Smooth muscle cell of the brain vasculature (primary cell): ENCODE measurements at regions not wholly inside any gene's neighbourhood (a gene's known extent, or its start where the extent isn't known, plus 50 kb on each side); places are given as distances from the start of the nearest gene placed in this dataset.

Experiments
- DNase-seq: peaks from one replicate; pipeline ENCODE4 v3.0.0-alpha.2; 2012; ENCODE audit warnings: low read depth, low spot score

DNA sequence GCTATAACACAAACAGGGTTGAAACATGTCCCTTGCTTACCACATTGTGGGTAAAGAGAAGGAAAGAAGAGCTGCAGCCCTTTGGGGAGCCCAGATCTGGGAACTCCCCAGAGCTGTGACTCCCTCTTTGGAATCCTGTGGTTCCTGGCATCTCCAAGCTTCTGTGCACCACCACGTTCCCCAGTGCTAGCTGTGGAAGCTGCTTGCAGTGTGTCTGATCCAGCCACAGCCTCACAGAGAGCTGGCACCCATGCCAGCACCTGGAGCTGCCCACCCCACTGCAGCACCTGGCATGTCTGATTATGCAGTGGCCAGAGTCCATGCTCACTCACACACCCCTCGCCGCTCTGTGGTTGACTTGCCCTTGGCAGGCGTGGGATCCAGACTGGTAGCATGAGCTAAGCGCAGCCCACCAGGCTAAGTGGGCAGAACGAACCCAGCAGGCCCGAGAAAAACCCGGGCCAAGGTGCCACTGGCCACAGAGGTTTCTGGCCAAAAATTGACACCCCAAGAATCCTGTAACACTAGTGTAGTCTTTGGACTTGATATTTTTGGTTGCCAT, 252.6 kb upstream of the KCNJ16 start:
- no peak for DNase-seq

DNA sequence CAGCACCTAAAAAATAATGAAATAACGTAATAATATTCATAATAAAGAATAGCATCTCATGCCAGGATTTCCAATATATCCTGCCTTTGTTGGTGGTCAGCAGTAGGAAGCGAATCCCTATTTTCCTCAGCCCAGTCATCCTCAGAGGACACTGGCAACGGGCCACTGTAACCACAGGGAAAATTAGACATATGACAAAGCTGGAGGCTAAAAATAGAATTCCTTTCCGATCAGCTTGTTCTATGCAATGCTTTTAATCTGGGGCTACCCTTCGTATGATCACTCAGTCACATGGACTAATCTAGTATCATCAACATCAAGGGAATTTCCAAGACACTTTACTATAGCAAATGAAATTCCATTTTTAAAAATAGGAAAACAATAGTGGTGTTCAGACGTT, 246.9 kb upstream of the KCNJ16 start:
- DNase-seq = peak; percentile 12

DNA sequence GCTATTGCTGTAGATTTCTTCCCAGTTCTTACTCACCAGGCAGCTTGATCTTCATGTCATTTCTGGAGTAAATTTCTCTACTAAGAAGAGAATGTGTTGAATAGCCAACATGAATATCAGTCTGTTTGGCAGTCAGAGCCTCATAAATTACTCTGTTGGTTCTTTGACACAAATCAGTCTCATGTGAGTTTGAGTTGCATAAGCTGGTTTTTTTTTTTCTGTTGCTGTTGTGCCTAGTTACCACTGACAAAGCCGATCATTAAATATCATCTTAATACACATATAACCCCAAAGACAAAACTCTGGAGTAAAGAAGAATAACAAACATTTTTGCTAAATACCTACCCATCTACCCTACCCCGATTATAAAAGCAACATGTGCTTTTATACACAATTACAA, 240.5 kb upstream of the KCNJ16 start:
- DNase-seq = no peak

DNA sequence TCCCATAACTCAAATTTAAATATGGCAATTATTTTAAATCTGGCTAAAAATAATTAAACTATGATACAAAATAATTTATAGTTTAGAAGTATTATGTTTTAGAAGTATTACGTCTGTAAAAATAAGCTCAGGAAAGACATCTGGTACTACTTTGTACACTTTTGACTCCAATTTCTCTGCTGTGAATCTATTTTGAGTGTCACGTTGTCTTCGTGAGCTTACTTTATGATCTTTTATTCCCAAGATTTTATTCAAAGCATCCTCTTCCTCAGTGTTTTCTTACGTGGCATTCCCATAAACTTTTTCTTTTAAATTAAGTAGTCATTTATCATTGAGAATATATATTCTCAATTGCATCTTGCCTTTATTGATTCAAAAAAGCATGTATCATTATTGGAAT, 223.3 kb upstream of the KCNJ16 start:
- DNase-seq = no peak

DNA sequence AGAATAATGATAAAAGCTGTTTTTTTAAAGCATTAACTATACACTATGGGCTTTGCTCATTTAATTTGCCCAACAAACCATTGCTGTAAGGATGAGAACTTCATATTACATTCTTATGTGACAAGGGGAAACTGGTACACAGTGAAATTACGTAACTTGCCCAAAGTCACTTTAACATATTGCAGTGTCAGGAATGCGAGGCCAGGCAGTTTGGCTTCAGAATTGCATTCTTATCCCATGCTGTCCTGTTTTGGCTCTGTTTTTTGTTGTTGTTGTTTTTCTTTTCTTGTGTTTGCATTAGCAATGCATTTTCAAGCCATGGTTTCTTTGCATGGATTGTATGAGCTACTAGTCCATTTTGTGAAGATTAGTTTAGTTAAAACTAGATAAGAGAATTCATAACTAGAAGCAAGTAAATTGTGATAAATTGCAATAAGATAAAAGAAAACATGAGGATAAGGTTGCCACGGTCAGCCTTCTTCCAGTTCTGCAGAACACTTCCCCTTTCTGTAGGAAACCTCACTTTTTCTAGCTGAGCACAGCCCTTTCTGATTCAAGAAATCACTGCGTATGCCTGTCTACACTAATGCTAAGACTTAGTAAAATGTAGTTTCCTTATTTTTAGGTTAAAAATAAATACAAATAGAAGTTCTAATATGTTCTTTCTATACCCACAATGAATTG, 221.3 kb upstream of the KCNJ16 start:
- no peak for DNase-seq

DNA sequence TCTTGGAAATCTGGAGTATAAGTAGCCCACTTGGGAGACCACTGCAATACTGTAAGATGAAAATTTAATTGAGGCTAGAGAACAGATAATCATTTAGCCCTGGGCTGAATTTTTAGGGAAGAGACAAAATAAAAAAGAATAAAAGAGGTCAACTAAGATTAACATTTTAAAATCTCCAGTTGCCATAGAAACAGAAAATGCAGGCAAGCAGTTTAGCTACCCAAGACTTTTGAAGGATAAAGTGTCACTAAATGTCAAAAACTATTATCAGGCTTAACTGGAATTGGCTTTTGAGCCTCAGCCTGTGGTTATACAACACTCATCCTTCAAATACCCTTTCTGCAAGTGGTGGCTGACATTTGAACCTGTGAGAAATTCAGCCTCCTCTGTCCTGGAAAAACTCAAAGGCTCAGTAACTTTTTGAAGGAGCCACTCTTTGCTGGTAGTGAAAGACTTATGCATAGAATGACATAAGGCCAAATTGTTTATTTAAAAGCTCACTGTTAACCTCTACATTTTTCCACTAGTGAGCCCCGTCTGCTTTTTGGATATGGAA, 220.7 kb upstream of the KCNJ16 start:
- no peak for DNase-seq

DNA sequence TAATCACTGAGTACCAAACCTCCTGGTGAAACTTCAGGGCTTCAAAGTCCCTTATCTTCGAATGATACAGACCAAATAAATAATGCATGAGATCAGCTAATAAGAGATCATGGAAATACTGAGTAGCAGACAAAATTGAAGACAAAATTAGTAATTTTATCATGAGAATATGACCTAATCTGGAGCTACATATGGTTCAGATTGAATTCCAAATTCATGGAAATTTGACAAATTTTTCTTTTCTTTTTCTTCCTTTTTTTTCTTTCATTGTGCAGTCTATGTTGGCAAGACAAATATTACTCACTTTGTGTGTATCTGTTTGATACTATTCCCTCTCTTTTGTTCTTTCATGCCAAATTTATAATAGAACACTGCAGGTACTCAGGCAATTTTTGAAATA, 218.1 kb upstream of the KCNJ16 start:
- DNase-seq = no peak

GRCh38 chr17:69857412-69857835, 217.6 kb upstream of the KCNJ16 start:
- DNase-seq = no peak

DNA sequence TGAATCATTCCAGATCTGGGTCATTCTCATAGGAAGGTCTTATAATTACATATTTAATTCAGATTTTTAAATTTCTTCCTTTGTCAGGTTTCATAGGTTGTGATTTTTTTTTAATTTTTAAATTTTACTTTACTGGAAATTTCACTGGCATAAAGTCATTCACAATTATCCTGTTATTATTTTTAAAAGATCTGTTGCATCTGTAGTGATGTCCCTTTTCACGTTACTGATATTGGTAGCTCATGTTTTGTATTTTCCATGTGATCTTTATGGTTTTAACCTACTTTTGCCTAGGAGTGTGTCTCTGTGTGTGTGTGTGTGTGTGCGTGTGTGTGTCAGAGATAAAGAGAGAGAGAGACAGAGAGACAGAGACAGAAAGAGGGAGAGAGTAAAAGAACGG, 216.6 kb upstream of the KCNJ16 start:
- DNase-seq = no peak

DNA sequence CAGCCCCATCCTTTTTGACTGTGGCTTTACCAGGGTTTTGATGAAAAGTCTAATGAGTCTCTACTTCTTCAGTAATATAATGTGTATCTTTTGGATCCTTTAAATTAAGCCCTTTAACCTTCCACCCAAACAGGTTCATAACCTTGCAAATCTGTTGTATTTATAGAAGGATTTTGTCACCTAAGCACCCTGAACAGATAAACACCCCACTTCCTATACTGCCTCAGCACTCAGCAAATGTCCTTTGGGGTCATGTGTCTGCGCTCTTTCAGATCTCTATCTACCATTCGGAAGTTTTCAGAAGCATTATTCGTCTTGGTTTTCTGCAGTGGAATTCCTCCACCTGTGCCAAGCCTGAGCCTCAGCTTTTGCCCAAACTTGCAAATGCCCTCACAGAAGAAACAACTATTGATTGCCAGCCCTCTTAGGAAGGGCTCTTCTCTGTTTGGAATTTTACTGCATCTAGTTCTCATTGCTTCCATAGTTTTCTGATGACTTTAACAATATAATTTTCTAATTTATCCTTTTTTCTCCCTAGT, 214.8 kb upstream of the KCNJ16 start:
- no peak for DNase-seq

- no peak for DNase-seq
Measured at GRCh38 chr17:69864462-69864861, 210.6 kb upstream of the KCNJ16 start.

DNA sequence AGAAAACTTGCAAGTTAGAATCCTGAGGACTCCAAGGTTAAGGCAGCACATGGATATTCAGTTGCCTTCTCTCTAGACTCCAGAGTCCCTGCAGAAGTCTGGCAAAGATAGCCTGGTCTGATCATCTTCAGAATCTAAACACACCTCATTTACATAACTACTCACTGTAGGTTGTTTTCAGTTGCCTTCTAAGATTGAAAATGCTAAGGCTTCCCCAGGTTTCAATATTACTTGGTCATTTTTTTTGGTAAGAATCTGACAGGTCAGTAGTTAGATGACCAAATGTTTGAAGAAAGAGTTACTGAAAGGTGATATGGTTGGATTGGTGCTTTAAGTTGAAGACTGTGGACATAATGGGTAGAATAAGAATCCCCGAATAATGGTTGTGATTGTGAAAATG, 205.4 kb upstream of the KCNJ16 start:
- no peak for DNase-seq

- no peak for DNase-seq
Measured at GRCh38 chr17:69870091-69870530, 204.9 kb upstream of the KCNJ16 start.

GRCh38 chr17:69870751-69871199, 204.2 kb upstream of the KCNJ16 start:
- no peak for DNase-seq

- DNase-seq = no peak
Measured at GRCh38 chr17:69871318-69871717, 203.7 kb upstream of the KCNJ16 start.

GRCh38 chr17:69872675-69873262, 202.3 kb upstream of the KCNJ16 start:
- DNase-seq = no peak

GRCh38 chr17:69874175-69874670, 200.8 kb upstream of the KCNJ16 start:
- no peak for DNase-seq

GRCh38 chr17:69876757-69877156, 198.3 kb upstream of the KCNJ16 start:
- DNase-seq = no peak

GRCh38 chr17:69878661-69879060, 196.4 kb upstream of the KCNJ16 start:
- no peak for DNase-seq

GRCh38 chr17:69879576-69879975, 195.4 kb upstream of the KCNJ16 start:
- no peak for DNase-seq

GRCh38 chr17:69880591-69881112, 194.4 kb upstream of the KCNJ16 start:
- DNase-seq = no peak

- DNase-seq = no peak
Measured at GRCh38 chr17:69882281-69882680, 192.7 kb upstream of the KCNJ16 start.
